HG02840 (cell line): ENCODE measurements at regions not wholly inside any gene's neighbourhood (a gene's known extent, or its start where the extent isn't known, plus 50 kb on each side); places are given as distances from the start of the nearest gene placed in this dataset.
"Not testable (repeated sequence)": the region's sequence is repeated elsewhere in the genome, so short reads cannot be mapped to it uniquely, and the experiment has no call there.

Experiments
- ATAC-seq: cut with Tn5 transposase; IDR thresholded peaks from one replicate; pipeline ENCODE4 v1.9.1; 2021; ENCODE audit warnings: mild to moderate bottlenecking, moderate library complexity, moderate number of reproducible peaks; ENCODE audit not compliant: unreplicated experiment, low FRiP score

- no peak for ATAC-seq
Measured at GRCh38 chrX:9258421-9259104, 206.3 kb upstream of the TBL1X start.

- ATAC-seq: no peak
Measured at GRCh38 chrX:9260603-9261002, 204.3 kb upstream of the TBL1X start.

- ATAC-seq: no peak
Measured at GRCh38 chrX:9267415-9267814, 197.4 kb upstream of the TBL1X start.

- ATAC-seq: no peak
Measured at GRCh38 chrX:9269134-9269533, 195.7 kb upstream of the TBL1X start.

GRCh38 chrX:9271789-9272525 lies 192.9 kb upstream of the TBL1X start:
- no peak for ATAC-seq

GRCh38 chrX:9273744-9274143 lies 191.1 kb upstream of the TBL1X start:
- ATAC-seq: no peak

- no peak for ATAC-seq
Measured at GRCh38 chrX:9278475-9279233, 186.2 kb upstream of the TBL1X start.

GRCh38 chrX:9279234-9279544 lies 185.7 kb upstream of the TBL1X start:
- ATAC-seq: no peak

- ATAC-seq: no peak
Measured at GRCh38 chrX:9280831-9281230, 184.0 kb upstream of the TBL1X start.

GRCh38 chrX:9282325-9282724 lies 182.5 kb upstream of the TBL1X start:
- ATAC-seq: no peak

GRCh38 chrX:9285342-9285771 lies 179.5 kb upstream of the TBL1X start:
- ATAC-seq: no peak

- no peak for ATAC-seq
Measured at GRCh38 chrX:9286234-9286633, 178.6 kb upstream of the TBL1X start.

- no peak for ATAC-seq
Measured at GRCh38 chrX:9291629-9292028, 173.2 kb upstream of the TBL1X start.

GRCh38 chrX:9293051-9293496 lies 171.8 kb upstream of the TBL1X start:
- ATAC-seq: no peak

GRCh38 chrX:9293903-9294302 lies 171.0 kb upstream of the TBL1X start:
- no peak for ATAC-seq

- no peak for ATAC-seq
Measured at GRCh38 chrX:9295551-9295950, 169.3 kb upstream of the TBL1X start.

- ATAC-seq: no peak
Measured at GRCh38 chrX:9298221-9298620, 166.6 kb upstream of the TBL1X start.

- not testable (repeated sequence) for ATAC-seq
Measured at GRCh38 chrX:9299681-9300080, 165.2 kb upstream of the TBL1X start.

- no peak for ATAC-seq
Measured at GRCh38 chrX:9301836-9302235, 163.0 kb upstream of the TBL1X start.

- ATAC-seq: no peak
Measured at GRCh38 chrX:9302381-9302780, 162.5 kb upstream of the TBL1X start.

- ATAC-seq: no peak
Measured at GRCh38 chrX:9308426-9308825, 156.4 kb upstream of the TBL1X start.
